Esophagus muscularis mucosa (tissue), 3 donors: ENCODE measurements at regions not wholly inside any gene's neighbourhood (a gene's known extent, or its start where the extent isn't known, plus 50 kb on each side); places are given as distances from the start of the nearest gene placed in this dataset.

Experiments
- EP300 ChIP-seq: sonication (generic); formaldehyde crosslinking; IDR thresholded peaks from one replicate; pipeline ENCODE4 v1.6.1; 2017; ENCODE audit warnings: antibody characterized with exemption
- TF ChIP-seq, protein P1 (sequence below), 3 experiments: fragments of 200-600 bp in 2 of 3; fragments of 450-650 bp in 1 of 3; sonication (generic) in 2 of 3; IDR thresholded peaks; one replicate each; pipeline ENCODE4 v1.5.1; 2017 to 2019; ENCODE audit warnings: antibody characterized with exemption in 3 of 3, mild to moderate bottlenecking in 2 of 3, moderate library complexity in 1 of 3

DNA sequence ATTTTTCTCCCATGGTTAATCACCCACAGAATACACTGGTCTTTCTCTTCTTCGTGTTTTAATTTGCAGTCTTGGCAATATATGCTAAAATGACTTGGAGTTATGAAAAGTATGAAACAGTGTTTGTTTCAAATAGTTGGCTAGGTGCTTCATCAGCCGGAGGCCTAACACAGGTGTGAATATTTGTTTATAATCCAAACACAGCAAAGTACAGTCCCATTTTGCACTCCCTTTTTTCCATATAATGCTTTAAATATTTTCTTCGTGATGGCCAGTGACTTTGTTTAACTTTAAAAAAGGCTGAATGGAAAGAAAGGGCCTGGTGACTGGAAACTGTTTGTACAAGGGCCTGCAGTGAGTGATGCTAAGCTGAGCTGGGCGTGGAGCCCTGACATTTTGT is 219.7 kb upstream of the LRIG1 start:
- TF ChIP-seq, protein P1, sequence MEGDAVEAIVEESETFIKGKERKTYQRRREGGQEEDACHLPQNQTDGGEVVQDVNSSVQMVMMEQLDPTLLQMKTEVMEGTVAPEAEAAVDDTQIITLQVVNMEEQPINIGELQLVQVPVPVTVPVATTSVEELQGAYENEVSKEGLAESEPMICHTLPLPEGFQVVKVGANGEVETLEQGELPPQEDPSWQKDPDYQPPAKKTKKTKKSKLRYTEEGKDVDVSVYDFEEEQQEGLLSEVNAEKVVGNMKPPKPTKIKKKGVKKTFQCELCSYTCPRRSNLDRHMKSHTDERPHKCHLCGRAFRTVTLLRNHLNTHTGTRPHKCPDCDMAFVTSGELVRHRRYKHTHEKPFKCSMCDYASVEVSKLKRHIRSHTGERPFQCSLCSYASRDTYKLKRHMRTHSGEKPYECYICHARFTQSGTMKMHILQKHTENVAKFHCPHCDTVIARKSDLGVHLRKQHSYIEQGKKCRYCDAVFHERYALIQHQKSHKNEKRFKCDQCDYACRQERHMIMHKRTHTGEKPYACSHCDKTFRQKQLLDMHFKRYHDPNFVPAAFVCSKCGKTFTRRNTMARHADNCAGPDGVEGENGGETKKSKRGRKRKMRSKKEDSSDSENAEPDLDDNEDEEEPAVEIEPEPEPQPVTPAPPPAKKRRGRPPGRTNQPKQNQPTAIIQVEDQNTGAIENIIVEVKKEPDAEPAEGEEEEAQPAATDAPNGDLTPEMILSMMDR (IDR thresholded peaks at IDR 0.05): no peak
- no peak for TF ChIP-seq EP300
